Liver (tissue), 8 donors: ENCODE measurements at regions not wholly inside any gene's neighbourhood (a gene's known extent, or its start where the extent isn't known, plus 50 kb on each side); places are given as distances from the start of the nearest gene placed in this dataset.

Experiments used
- DNase-seq: peaks from one replicate; pipeline ENCODE4 v3.0.0-alpha.2; 2017; ENCODE audit warnings: low spot score
- H3K27ac ChIP-seq, 2 donors: one replicate each; pipeline ENCODE4 v1.7.0; 2013; ENCODE audit warnings: inconsistent platforms in 2 of 2, low read length in 2 of 2, control low read depth in 1 of 2, low read depth in 1 of 2, mild to moderate bottlenecking in 1 of 2
- H3K27me3 ChIP-seq, 4 donors: one replicate each; pipeline versions ENCODE4 v1.6.1 to v1.7.0; 2013; ENCODE audit warnings: low read length in 3 of 4, inconsistent platforms in 1 of 4, mild to moderate bottlenecking in 1 of 4, moderate library complexity in 1 of 4; ENCODE audit not compliant: control insufficient read depth in 4 of 4, insufficient read depth in 4 of 4
- H3K36me3 ChIP-seq, 4 donors: one replicate each; pipeline versions ENCODE4 v1.6.1 to v1.7.0; 2013; ENCODE audit warnings: low read length in 3 of 4, mild to moderate bottlenecking in 3 of 4, low read depth in 1 of 4, moderate library complexity in 1 of 4; ENCODE audit not compliant: control insufficient read depth in 4 of 4, insufficient read depth in 3 of 4
- H3K4me1 ChIP-seq, 4 donors: one replicate each; pipeline versions ENCODE4 v1.6.1 to v1.7.0; 2013; ENCODE audit warnings: low read length in 3 of 4, mild to moderate bottlenecking in 3 of 4, moderate library complexity in 1 of 4; ENCODE audit not compliant: control insufficient read depth in 4 of 4, insufficient read depth in 4 of 4
- H3K4me3 ChIP-seq, 3 donors: one replicate each; pipeline versions ENCODE4 v1.6.1 to v1.7.0; 2013; ENCODE audit warnings: low read length in 3 of 3, control low read depth in 1 of 3, low read depth in 1 of 3, mild to moderate bottlenecking in 1 of 3
- H3K9ac ChIP-seq, 2 donors: one replicate each; pipeline ENCODE4 v1.7.0; 2013; ENCODE audit warnings: low read length in 2 of 2, mild to moderate bottlenecking in 2 of 2, moderate library complexity in 2 of 2, control low read depth in 1 of 2, low read depth in 1 of 2
- H3K9me3 ChIP-seq, 4 donors: one replicate each; pipeline versions ENCODE4 v1.6.1 to v1.7.0; 2013; ENCODE audit warnings: low read length in 3 of 4; ENCODE audit not compliant: control insufficient read depth in 4 of 4
- EGR1 ChIP-seq, 2 donors: IDR thresholded peaks; 2 replicates each; pipeline ENCODE4 v1.6.1; 2016 to 2018; ENCODE audit warnings: antibody characterized with exemption in 2 of 2, low read depth in 2 of 2
- FOXA2 ChIP-seq: IDR thresholded peaks from 2 replicates; pipeline ENCODE4 v1.6.1; 2016; ENCODE audit warnings: antibody characterized with exemption
- GABPA ChIP-seq, 2 donors: IDR thresholded peaks in 1 of 2; conservative IDR thresholded peaks in 1 of 2; 2 replicates each; pipeline ENCODE4 v1.6.1; 2016; ENCODE audit warnings: antibody characterized with exemption in 2 of 2, mild to moderate bottlenecking in 1 of 2, moderate library complexity in 1 of 2
- HNF4G ChIP-seq: IDR thresholded peaks from 2 replicates; pipeline ENCODE4 v1.6.1; 2016; ENCODE audit warnings: antibody characterized with exemption
- JUND ChIP-seq, 2 donors: IDR thresholded peaks; 2 replicates each; pipeline ENCODE4 v1.6.1; 2016; ENCODE audit warnings: antibody characterized with exemption in 2 of 2
- NR2F2 ChIP-seq: IDR thresholded peaks from 2 replicates; pipeline ENCODE4 v1.6.1; 2016; ENCODE audit warnings: antibody characterized with exemption
- RAD21 ChIP-seq, 2 donors: IDR thresholded peaks; 2 replicates each; pipeline ENCODE4 v1.6.1; 2016; ENCODE audit warnings: antibody characterized with exemption in 2 of 2, mild to moderate bottlenecking in 2 of 2
- TAF1 ChIP-seq: conservative IDR thresholded peaks from 2 replicates; pipeline ENCODE4 v1.6.1; 2016; ENCODE audit warnings: antibody characterized with exemption, mild to moderate bottlenecking
- WGBS: extraction: QIAGEN DNeasy Blood & Tissue Kit; methylation state at CpG from one replicate; pipeline ENCODE4 v1.1.7; 2013; 5-methylcytosine and 5-hydroxymethylcytosine counted together
- TF ChIP-seq, protein P1 (sequence below): IDR thresholded peaks from 2 replicates; pipeline ENCODE4 v1.6.1; 2016; ENCODE audit warnings: antibody characterized with exemption, mild to moderate bottlenecking
- TF ChIP-seq, protein P2 (sequence below): fragments of 150-350 bp; IDR thresholded peaks from 2 replicates; pipeline ENCODE4 v1.5.1; 2017; ENCODE audit warnings: improper control_type of control experiment, low read depth, low read length; ENCODE audit not compliant: missing input control
- donor health status: healthy.
- donor health status: healthy.
- donor health status: healthy.
- donor health status: healthy.
- donor health status: healthy.

DNA sequence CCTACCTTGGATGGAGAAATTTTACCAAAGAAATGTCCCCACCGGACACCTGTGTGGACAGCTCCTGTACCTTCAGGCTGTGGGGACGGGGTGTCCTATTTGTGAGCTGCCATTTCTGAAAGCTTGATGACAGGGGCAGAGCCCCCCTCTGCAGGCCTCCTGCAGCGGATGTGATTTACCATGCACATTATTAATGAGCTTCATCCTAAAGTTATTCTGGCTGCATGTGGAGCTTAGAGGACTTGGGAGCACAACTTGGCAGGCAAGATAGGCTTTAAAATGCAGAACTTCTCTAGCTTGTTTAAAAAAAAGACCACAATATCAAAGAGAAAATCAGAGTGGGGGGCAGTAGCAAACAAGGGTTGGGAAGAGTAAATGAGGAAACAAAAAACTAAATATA is 350.0 kb upstream of the KLHL29 start (continued):
- TF ChIP-seq, protein P1, sequence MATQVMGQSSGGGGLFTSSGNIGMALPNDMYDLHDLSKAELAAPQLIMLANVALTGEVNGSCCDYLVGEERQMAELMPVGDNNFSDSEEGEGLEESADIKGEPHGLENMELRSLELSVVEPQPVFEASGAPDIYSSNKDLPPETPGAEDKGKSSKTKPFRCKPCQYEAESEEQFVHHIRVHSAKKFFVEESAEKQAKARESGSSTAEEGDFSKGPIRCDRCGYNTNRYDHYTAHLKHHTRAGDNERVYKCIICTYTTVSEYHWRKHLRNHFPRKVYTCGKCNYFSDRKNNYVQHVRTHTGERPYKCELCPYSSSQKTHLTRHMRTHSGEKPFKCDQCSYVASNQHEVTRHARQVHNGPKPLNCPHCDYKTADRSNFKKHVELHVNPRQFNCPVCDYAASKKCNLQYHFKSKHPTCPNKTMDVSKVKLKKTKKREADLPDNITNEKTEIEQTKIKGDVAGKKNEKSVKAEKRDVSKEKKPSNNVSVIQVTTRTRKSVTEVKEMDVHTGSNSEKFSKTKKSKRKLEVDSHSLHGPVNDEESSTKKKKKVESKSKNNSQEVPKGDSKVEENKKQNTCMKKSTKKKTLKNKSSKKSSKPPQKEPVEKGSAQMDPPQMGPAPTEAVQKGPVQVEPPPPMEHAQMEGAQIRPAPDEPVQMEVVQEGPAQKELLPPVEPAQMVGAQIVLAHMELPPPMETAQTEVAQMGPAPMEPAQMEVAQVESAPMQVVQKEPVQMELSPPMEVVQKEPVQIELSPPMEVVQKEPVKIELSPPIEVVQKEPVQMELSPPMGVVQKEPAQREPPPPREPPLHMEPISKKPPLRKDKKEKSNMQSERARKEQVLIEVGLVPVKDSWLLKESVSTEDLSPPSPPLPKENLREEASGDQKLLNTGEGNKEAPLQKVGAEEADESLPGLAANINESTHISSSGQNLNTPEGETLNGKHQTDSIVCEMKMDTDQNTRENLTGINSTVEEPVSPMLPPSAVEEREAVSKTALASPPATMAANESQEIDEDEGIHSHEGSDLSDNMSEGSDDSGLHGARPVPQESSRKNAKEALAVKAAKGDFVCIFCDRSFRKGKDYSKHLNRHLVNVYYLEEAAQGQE: no peak
- no peak for TF ChIP-seq FOXA2

DNA sequence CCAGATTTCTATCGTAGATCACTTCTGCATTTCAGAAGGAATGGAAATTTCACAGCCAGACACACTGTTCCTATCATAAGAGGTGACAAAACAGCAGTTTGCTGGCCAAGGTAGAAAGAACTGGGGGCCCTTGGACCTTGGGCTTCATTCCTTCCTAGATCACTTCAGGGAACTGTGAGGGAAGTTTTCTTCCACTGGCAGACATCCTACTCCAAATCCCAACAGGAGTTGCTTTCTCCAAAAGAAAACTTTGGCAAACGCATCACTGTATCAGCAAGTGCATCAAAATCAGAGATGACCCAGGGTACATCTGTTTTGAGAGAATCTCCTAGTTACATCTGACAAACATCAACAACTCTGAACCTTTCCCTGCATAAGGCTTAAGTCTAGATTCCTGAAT is 348.4 kb upstream of the KLHL29 start:
- Histone ChIP-seq H3K4me3 (no peak overlapping the region), H3K27ac (no peak overlapping the region), H3K27me3 (no peaks in the 10 kb centered on the region), H3K36me3 (no peaks in the 10 kb centered on the region), H3K9ac (no peak overlapping the region), H3K9me3 (no peaks in the 10 kb centered on the region), H3K4me1 (no peaks in the 10 kb centered on the region)
- no peak for TF ChIP-seq NR2F2
- TF ChIP-seq, protein P2, sequence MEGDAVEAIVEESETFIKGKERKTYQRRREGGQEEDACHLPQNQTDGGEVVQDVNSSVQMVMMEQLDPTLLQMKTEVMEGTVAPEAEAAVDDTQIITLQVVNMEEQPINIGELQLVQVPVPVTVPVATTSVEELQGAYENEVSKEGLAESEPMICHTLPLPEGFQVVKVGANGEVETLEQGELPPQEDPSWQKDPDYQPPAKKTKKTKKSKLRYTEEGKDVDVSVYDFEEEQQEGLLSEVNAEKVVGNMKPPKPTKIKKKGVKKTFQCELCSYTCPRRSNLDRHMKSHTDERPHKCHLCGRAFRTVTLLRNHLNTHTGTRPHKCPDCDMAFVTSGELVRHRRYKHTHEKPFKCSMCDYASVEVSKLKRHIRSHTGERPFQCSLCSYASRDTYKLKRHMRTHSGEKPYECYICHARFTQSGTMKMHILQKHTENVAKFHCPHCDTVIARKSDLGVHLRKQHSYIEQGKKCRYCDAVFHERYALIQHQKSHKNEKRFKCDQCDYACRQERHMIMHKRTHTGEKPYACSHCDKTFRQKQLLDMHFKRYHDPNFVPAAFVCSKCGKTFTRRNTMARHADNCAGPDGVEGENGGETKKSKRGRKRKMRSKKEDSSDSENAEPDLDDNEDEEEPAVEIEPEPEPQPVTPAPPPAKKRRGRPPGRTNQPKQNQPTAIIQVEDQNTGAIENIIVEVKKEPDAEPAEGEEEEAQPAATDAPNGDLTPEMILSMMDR: no peak
- TF ChIP-seq EGR1 (IDR thresholded peaks at IDR 0.05; ENCODE audit: low read depth in 2 of 2): no peak
- no peak for TF ChIP-seq GABPA (IDR thresholded peaks at IDR 0.05 in 1 of 2, conservative IDR thresholded peaks at IDR 0.05 in 1 of 2)
- no peak for TF ChIP-seq FOXA2
- no peak for TF ChIP-seq TAF1
- no peak for TF ChIP-seq JUND (IDR thresholded peaks at IDR 0.05)
- 89% methylated on average over 2 of the region's 2 CpGs for WGBS
- no peak for DNase-seq

DNA sequence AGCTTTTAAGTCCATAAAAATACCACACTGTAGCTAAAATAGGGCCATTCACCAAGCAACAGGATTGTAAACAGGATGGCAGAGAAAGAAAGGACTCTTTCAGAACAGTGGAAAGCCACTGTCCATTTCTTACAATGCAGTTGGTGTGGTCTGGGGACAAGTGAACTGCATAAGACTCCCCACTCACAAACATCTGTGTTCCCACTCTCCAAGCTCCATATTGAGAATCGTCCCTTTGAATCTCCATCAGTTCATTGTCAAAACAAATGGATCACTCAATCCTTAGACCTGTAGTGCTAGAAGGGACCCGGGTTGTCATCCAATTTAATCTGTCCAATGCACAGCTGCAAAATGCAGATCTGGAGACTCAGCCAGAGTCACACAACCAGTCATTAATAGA is 347.4 kb upstream of the KLHL29 start:
- Histone ChIP-seq H3K36me3 (no peaks in the 10 kb centered on the region), H3K9ac (no peak overlapping the region), H3K27ac (no peak overlapping the region), H3K9me3 (no peaks in the 10 kb centered on the region), H3K4me3 (no peak overlapping the region), H3K27me3 (no peaks in the 10 kb centered on the region), H3K4me1 (no peaks in the 10 kb centered on the region)
- TF ChIP-seq HNF4G (no peak), RAD21 (IDR thresholded peaks at IDR 0.05) (no peak)
- TF ChIP-seq, protein P1: no peak
- DNase-seq: no peak
- WGBS: 83% methylated on average over 2 of the region's 2 CpGs
